ENCODE measurements at regions not wholly inside any gene's neighbourhood (a gene's known extent, or its start where the extent isn't known, plus 50 kb on each side); places are given as distances from the start of the nearest gene placed in this dataset.

DNA sequence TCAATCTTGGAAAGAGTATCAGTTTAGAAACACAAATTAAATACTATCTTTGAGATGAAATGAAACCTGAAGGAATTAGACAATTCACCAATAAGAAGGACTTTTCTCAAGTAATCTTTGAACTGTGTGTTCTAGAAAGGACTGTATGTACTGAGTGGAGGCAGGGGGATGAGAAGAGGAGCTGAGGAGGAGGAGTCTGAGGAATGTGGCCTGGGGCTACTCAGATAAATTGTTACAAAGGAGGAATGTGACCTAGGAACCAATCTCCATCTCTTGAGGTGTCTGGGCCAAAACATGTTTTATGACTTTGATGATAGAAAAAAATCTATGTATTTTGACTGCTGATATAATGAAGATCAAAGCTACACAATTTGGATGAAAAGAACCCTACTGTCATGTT lies 124.3 kb upstream of the ANKRD55 start:
- TF ChIP-seq, protein P1, sequence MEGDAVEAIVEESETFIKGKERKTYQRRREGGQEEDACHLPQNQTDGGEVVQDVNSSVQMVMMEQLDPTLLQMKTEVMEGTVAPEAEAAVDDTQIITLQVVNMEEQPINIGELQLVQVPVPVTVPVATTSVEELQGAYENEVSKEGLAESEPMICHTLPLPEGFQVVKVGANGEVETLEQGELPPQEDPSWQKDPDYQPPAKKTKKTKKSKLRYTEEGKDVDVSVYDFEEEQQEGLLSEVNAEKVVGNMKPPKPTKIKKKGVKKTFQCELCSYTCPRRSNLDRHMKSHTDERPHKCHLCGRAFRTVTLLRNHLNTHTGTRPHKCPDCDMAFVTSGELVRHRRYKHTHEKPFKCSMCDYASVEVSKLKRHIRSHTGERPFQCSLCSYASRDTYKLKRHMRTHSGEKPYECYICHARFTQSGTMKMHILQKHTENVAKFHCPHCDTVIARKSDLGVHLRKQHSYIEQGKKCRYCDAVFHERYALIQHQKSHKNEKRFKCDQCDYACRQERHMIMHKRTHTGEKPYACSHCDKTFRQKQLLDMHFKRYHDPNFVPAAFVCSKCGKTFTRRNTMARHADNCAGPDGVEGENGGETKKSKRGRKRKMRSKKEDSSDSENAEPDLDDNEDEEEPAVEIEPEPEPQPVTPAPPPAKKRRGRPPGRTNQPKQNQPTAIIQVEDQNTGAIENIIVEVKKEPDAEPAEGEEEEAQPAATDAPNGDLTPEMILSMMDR (IDR thresholded peaks at IDR 0.05) = no peak
- TF ChIP-seq POLR2A (IDR thresholded peaks at IDR 0.05) (no peak), EP300 (IDR thresholded peaks at IDR 0.05) (no peak)

Measured in upper lobe of left lung (tissue), 4 donors.